C4-2B (cell line): ENCODE measurements at regions not wholly inside any gene's neighbourhood (a gene's known extent, or its start where the extent isn't known, plus 50 kb on each side); places are given as distances from the start of the nearest gene placed in this dataset.

Source experiments
- ZFX ChIP-seq: fragments of 450-650 bp; IDR thresholded peaks from 2 replicates; pipeline ENCODE4 v1.6.1; 2017
- TF ChIP-seq, protein P1 (sequence below): fragments of 450-650 bp; conservative IDR thresholded peaks from 2 replicates; pipeline ENCODE4 v1.5.1; 2017; ENCODE audit warnings: mild to moderate bottlenecking

DNA sequence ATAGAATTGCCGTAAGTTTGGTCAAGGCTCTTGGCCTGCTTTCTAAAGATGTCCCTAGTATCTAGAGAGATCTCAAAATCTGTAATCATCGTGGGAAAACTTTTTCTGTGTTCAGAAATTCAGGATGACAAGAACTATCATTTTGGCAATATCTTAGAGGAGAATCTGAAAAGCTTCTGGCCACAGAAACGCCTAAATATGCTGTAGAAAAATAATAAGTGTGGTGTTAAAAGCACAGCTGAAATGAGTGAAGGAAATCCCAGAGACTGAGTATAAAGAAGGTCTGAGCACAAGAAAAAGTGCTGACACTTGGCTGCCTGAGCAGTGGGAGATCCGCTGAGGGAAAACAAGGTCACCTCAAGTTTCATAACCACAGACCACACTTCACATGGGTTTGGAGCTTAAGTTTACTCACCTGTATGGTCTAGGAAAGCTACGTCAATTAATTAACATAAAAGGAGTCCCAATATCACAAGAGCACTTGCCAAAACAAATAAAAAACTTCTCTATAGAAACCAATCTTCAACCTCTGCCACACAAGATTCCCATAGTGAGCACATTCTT is 235.2 kb upstream of the IRF2BP2 start:
- TF ChIP-seq, protein P1, sequence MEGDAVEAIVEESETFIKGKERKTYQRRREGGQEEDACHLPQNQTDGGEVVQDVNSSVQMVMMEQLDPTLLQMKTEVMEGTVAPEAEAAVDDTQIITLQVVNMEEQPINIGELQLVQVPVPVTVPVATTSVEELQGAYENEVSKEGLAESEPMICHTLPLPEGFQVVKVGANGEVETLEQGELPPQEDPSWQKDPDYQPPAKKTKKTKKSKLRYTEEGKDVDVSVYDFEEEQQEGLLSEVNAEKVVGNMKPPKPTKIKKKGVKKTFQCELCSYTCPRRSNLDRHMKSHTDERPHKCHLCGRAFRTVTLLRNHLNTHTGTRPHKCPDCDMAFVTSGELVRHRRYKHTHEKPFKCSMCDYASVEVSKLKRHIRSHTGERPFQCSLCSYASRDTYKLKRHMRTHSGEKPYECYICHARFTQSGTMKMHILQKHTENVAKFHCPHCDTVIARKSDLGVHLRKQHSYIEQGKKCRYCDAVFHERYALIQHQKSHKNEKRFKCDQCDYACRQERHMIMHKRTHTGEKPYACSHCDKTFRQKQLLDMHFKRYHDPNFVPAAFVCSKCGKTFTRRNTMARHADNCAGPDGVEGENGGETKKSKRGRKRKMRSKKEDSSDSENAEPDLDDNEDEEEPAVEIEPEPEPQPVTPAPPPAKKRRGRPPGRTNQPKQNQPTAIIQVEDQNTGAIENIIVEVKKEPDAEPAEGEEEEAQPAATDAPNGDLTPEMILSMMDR, result no peak
- TF ChIP-seq ZFX, result no peak
